ENCODE measurements at regions not wholly inside any gene's neighbourhood (a gene's known extent, or its start where the extent isn't known, plus 50 kb on each side); places are given as distances from the start of the nearest gene placed in this dataset.

DNA sequence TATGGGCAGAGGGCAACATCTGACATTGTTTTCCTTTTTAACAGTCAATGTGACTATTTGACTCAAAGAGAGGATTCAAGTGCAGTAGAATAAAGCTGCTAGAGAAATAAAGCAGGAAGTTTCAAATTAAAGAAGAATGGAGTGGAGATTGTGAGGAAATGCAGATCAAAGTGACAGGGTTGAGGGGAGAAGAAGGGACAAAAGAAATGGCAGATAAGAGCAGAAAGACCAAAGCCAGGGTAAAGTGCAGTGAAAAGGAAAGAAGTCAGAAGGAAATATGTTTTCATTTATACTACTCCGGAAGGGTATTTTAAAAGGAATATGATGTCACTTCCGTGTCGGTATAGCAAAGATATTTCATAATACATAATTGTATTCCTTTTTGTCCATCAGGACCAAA lies 297.5 kb upstream of the CRIM1 start:
- TF ChIP-seq, protein P1, sequence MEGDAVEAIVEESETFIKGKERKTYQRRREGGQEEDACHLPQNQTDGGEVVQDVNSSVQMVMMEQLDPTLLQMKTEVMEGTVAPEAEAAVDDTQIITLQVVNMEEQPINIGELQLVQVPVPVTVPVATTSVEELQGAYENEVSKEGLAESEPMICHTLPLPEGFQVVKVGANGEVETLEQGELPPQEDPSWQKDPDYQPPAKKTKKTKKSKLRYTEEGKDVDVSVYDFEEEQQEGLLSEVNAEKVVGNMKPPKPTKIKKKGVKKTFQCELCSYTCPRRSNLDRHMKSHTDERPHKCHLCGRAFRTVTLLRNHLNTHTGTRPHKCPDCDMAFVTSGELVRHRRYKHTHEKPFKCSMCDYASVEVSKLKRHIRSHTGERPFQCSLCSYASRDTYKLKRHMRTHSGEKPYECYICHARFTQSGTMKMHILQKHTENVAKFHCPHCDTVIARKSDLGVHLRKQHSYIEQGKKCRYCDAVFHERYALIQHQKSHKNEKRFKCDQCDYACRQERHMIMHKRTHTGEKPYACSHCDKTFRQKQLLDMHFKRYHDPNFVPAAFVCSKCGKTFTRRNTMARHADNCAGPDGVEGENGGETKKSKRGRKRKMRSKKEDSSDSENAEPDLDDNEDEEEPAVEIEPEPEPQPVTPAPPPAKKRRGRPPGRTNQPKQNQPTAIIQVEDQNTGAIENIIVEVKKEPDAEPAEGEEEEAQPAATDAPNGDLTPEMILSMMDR (IDR thresholded peaks at IDR 0.05; ENCODE audit: low read depth, low read length), result no peak
- Histone ChIP-seq H3K9me3 (ENCODE audit: low read depth) (no peaks in the 10 kb centered on the region), H3K4me3 (no peak overlapping the region), H3K36me3 (no peaks in the 10 kb centered on the region), H3K27me3 (no peaks in the 10 kb centered on the region), H3K4me1 (ENCODE audit: low read depth) (no peaks in the 10 kb centered on the region), H3K27ac (no peak overlapping the region)
- DNase-seq (ENCODE audit: low read depth in 1 of 2, low spot score in 1 of 2), result no peak

DNA sequence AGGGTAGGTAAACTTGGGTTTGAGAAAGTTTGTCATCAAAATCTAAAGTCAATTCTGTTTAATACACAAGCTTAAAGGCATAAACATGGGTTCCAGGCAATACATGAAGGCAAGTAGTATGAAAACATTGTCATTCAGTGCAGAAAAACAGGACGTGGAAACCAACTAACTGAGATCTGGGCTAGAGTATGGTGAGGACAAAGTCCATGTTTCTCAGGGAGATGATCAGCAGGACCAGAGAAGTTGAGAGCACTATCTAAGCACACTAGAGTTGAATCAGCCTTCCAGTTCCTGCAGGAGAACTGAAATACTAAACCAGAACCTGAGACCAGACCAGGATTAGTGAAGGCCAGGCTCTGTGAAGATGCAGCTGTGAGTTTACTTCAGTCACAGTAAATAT lies 302.8 kb upstream of the CRIM1 start:
- Histone ChIP-seq H3K27ac (no peak overlapping the region), H3K27me3 (no peaks in the 10 kb centered on the region), H3K4me1 (ENCODE audit: low read depth) (no peaks in the 10 kb centered on the region), H3K9me3 (ENCODE audit: low read depth) (no peaks in the 10 kb centered on the region), H3K4me3 (no peak overlapping the region), H3K36me3 (no peaks in the 10 kb centered on the region)
- TF ChIP-seq, protein P1 (IDR thresholded peaks at IDR 0.05; ENCODE audit: low read depth, low read length), result no peak
- no peak for DNase-seq (ENCODE audit: low read depth in 1 of 2, low spot score in 1 of 2)

DNA sequence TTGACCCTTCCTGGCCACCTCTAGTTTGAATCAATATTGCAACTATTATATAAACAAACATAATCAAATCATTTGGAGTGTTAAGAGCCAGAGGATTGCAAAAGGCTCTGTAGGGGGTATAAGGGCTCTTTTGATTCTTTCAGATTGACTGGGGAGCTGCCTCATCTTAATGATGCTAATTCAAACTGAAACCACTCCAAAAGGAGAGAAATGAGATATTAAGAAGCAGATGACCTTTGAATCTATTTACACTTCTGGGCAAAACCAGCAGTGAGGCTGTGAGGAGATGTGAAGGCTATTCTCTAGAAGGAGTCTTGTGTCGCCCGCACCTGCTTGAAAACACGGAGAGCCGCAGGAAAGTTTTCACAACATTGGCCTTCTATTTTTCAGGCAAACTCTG lies 311.2 kb upstream of the CRIM1 start:
- Histone ChIP-seq H3K4me1 (ENCODE audit: low read depth) (no peaks in the 10 kb centered on the region), H3K27me3 (no peaks in the 10 kb centered on the region), H3K9me3 (ENCODE audit: low read depth) (no peaks in the 10 kb centered on the region), H3K27ac (no peak overlapping the region), H3K36me3 (no peaks in the 10 kb centered on the region), H3K4me3 (no peak overlapping the region)
- TF ChIP-seq, protein P1 (IDR thresholded peaks at IDR 0.05; ENCODE audit: low read depth, low read length), result no peak
- no peak for DNase-seq (ENCODE audit: low read depth in 1 of 2, low spot score in 1 of 2)

DNA sequence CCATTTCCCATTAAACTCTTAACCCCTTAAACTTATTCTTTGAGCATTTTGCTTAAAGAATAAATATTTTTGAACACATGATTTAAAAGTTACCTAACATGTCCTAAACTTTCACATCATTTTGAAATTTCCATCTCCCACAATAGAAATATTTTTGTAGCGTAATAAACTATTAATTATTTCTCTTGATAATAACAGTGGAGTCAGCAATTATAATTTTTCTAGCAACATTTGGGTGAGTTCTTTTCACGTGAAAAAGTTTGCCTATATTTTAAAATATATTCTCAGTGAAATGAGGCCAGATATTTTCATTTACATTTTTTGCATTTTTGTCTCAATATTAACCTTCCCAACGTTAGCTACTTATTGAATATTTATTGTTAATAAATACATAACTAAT lies 320.4 kb upstream of the CRIM1 start:
- no peaks in the 10 kb centered on the region for H3K9me3 ChIP-seq (ENCODE audit: low read depth)
- no peak overlapping the region for H3K27ac ChIP-seq
- H3K27me3 ChIP-seq, result no peaks in the 10 kb centered on the region
- no peaks in the 10 kb centered on the region for H3K36me3 ChIP-seq
- TF ChIP-seq, protein P1 (IDR thresholded peaks at IDR 0.05; ENCODE audit: low read depth, low read length), result no peak
- H3K4me1 ChIP-seq (ENCODE audit: low read depth), result no peaks in the 10 kb centered on the region
- no peak for DNase-seq (ENCODE audit: low read depth in 1 of 2, low spot score in 1 of 2)
- H3K4me3 ChIP-seq, result no peak overlapping the region

DNA sequence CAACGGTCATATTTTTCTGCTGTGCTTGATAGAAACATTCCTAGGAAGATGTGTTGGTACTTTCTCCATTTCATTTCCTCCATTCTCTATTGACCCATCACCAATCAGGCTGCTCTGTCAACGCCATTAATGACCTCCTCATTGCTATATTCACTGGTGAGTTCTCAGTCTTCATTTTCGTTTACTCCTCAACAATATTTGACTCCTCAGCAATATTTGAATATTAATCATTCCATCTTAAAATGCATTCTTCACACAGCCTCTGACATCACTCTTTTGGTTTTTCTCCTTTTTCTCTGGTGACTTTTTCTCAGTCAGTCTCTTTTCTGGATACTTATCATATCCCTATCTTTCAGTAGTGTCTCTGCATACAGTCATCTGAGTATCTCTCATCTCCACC lies 323.5 kb upstream of the CRIM1 start:
- Histone ChIP-seq H3K36me3 (no peaks in the 10 kb centered on the region), H3K4me1 (ENCODE audit: low read depth) (no peaks in the 10 kb centered on the region), H3K27ac (no peak overlapping the region), H3K9me3 (ENCODE audit: low read depth) (no peaks in the 10 kb centered on the region), H3K4me3 (no peak overlapping the region), H3K27me3 (no peaks in the 10 kb centered on the region)
- no peak for DNase-seq (ENCODE audit: low read depth in 1 of 2, low spot score in 1 of 2)
- TF ChIP-seq, protein P1 (IDR thresholded peaks at IDR 0.05; ENCODE audit: low read depth, low read length), result no peak

DNA sequence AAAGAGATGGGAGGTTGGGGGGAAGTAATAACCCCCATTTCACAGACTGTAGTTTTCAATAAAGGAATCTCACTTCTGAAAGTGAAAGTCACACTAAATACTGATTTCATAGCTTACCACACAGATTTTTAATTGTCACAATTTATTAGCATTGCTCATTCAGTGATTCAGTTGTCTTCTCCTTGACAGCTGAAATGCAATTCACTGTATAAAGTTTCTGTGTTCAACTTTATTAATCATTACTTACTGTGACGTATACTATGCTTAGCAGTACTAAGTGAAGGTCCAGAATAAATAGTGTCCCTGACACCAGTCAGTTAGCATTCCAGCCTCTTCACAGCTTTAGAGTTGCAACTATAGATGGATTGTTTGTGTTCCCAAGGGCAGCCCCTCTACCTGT lies 324.1 kb upstream of the CRIM1 start:
- no peak overlapping the region for H3K4me3 ChIP-seq
- no peaks in the 10 kb centered on the region for H3K36me3 ChIP-seq
- TF ChIP-seq, protein P1 (IDR thresholded peaks at IDR 0.05; ENCODE audit: low read depth, low read length), result no peak
- no peaks in the 10 kb centered on the region for H3K27me3 ChIP-seq
- H3K27ac ChIP-seq, result no peak overlapping the region
- H3K4me1 ChIP-seq (ENCODE audit: low read depth), result no peaks in the 10 kb centered on the region
- no peak for DNase-seq (ENCODE audit: low read depth in 1 of 2, low spot score in 1 of 2)
- H3K9me3 ChIP-seq (ENCODE audit: low read depth), result no peaks in the 10 kb centered on the region
